T47D (cell line): ENCODE measurements at regions not wholly inside any gene's neighbourhood (a gene's known extent, or its start where the extent isn't known, plus 50 kb on each side); places are given as distances from the start of the nearest gene placed in this dataset.

Source experiments
- DNase-seq, 2 experiments: peaks; one replicate each; pipeline versions ENCODE4 v3.0.0 to v3.0.0-alpha.2; 2011 to 2012; ENCODE audit warnings: low read depth in 1 of 2, low spot score in 1 of 2
- JUND ChIP-seq: IDR thresholded peaks from 2 replicates; pipeline ENCODE4 v1.6.1; 2012; ENCODE audit warnings: low read depth
- in situ Hi-C: cut with HindIII; loops from 2 replicates; pipeline ENCODE4 v1.10.0; 2016; ENCODE audit warnings: low sequenced_read_pairs, low pct_unique_long_range_greater_than_20kb

- DNase-seq = no peak
Observed at GRCh38 chr6:21801446-21802174, 208.1 kb downstream of the SOX4 start.

GRCh38 chr6:21802175-21802822, 208.7 kb downstream of the SOX4 start:
- in situ Hi-C loops = no loop called here
- DNase-seq = no peak
- TF ChIP-seq JUND = no peak

More at GRCh38 chr6:21801446-21802174, 208.1 kb downstream of the SOX4 start:
- in situ Hi-C loops = no loop called here
- TF ChIP-seq JUND = no peak

DNA sequence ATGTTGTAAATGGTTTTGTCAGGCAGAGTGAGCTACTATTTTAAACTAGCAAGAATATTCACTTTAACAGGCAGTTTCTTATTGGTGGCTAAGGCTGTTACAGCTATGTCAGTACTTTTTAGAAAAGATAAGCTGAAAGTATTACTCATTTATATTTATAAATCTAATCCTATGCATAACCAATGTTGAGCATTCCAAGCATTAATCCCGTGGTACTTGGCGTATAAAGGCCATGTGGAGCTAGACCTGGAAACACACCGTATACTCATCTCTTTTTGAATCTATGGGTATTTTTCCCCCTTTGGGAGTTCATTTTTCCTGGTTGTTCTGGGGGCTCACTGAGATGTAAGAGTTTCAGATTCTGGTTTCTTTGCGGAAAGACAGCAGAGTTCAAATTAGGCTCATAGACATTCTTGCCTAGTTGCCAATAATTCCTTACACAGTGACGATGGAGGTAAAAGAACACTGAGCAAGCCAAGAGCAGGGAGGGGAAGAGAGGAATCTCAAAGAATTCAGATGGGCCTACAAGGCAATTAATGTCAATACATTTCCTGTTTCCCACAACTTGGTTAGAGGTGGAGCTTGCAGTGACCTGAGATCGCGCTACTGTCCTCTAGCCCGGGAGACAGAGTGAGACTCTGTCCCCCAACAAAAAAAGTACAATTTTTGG, 211.5 kb downstream of the SOX4 start:
- DNase-seq = no peak
- in situ Hi-C loops = no loop called here
- no peak for TF ChIP-seq JUND

- in situ Hi-C loops = no loop called here
- no peak for TF ChIP-seq JUND
- DNase-seq = no peak
Observed at GRCh38 chr6:21807299-21808044, 213.9 kb downstream of the SOX4 start.

GRCh38 chr6:21808045-21808470, 214.5 kb downstream of the SOX4 start:
- no peak for TF ChIP-seq JUND
- no peak for DNase-seq
- in situ Hi-C loops = no loop called here

DNA sequence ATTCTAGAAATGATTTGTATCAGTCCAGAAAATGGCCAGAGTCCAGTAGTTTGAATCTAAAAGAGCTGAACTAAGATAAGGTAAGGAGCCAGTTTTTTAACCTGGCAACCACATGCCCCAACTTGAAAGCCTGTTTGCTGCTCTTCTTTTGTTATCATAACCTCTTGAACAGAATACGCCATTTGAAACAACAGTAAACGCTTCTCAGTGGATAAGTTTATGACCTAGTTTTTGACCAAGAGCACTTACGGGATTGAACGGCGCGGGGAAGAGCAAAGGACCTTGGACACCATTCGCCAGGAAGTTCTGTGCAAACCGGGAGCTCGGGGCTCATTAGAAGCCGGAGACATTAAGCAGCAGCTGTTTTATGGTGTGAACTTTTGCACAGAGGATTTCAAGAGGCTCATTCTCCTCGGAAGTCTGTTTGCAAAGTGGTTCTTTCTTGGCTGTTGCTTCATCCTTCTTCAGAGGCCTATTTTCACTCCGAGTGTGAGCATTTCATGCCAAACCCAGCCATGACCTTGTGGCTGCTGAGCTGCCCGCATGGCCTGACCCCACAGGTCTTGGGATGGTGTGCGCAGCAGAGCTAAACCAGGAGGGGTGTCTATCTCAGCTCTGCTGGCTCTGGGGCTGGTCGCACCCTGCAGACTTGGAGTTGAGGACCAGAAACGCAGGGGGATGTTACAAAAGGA, 215.1 kb downstream of the SOX4 start:
- no peak for TF ChIP-seq JUND
- in situ Hi-C loops = no loop called here
- no peak for DNase-seq

GRCh38 chr6:21811484-21811883, 217.9 kb downstream of the SOX4 start:
- in situ Hi-C loops = no loop called here
- no peak for DNase-seq
- TF ChIP-seq JUND = no peak

- in situ Hi-C loops = no loop called here
Observed at GRCh38 chr6:21816231-21816630, 222.7 kb downstream of the SOX4 start.

DNA sequence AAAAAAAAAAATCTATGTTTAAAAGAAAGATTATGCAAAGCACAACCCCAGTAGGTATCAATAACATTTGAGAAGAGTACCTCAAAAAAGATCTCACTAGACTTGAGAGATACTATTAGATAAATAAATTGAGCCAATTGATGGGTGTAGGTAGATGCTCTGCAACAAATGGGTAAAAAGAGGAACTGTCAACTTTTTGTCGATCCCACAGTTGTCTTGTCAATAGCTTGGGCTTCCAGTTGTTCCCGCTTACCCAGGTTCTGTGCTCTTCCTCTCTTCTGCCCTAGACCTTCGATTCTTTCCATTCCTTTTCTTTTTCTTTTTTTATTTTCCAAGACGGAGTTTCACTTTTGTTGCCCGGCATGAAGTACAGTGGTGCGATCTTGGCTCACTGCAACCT, 226.9 kb downstream of the SOX4 start:
- no peak for DNase-seq
- in situ Hi-C loops = no loop called here
- TF ChIP-seq JUND = no peak

More at GRCh38 chr6:21816231-21816630, 222.7 kb downstream of the SOX4 start:
- no peak for DNase-seq
- TF ChIP-seq JUND = no peak

DNA sequence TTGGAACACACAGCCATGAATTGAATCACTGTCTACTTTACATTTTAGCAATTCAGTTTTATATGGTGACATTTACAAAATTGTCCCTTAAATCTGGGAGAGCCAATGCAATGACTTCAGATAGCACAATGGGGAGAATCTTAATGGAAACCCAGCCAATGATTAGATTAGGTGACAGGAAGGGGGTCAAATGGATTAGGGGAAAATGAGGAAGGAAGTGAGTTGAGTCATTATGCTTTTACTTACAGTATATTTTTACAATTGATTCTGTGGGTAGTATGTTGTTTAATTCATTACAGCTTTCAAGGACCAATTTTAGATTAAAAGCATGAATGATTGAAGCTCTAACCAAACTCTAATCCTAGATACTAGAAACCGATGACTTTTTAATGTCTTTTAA, 229.8 kb downstream of the SOX4 start:
- no peak for TF ChIP-seq JUND
- DNase-seq = no peak
- in situ Hi-C loops = no loop called here

DNA sequence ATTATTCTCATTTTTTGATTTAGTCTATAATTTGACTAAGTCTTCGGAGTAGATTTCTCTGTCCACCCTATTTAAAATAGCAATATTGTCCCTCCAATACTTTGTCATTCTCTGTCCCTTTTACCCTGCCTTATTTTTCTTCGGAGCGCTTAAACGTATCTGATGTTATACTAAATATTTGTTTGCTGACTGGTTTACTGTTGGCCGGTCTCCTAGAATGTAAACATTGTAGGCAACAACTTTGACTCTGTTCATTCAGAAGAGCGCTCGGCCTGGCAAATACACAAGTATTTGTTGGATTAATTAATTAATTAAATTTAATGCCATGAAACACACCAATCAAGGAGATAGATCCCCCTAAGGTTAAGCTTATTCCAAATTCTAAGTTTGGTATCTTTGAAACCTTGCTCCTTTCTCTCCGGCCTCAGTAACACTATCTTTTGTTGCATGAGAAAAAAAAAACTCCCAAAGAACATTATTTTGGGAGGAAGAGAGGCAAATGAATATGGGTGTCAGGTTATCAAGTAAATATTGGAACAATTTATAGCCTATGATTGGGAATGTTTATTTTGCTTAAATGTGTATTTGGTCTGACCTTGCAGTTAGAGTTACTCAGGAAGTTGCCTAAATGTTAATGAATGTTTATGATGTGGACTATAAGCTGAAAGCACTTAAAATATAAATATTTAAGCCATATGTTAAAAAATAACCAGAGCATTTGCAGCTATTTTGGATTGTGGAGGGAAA, 231.1 kb downstream of the SOX4 start:
- in situ Hi-C loops = no loop called here
- DNase-seq = peak; percentile 25 to 57
- no peak for TF ChIP-seq JUND
